Activated CD4-positive, alpha-beta T cell treated with anti-CD3 and anti-CD28 coated beads, Interleukin-2, amount 50 U/mL, for 16 hours (primary cell): ENCODE measurements at regions not wholly inside any gene's neighbourhood (a gene's known extent, or its start where the extent isn't known, plus 50 kb on each side); places are given as distances from the start of the nearest gene placed in this dataset.
A peak's percentile ranks its signal among the peaks of the same experiment; 100 is the strongest.

Experiments used
- DNase-seq: peaks from one replicate; pipeline ENCODE4 v3.0.0-alpha.2; 2020

- DNase-seq, result no peak
These were observed 331.5 kb upstream of the NPVF start for GRCh38 chr7:25559581-25560367.

- no peak for DNase-seq
These were observed 334.4 kb upstream of the NPVF start for GRCh38 chr7:25562673-25563182.

- DNase-seq, result no peak
These were observed 336.7 kb upstream of the NPVF start for GRCh38 chr7:25565002-25565401.

GRCh38 chr7:25565949-25566348 is 337.7 kb upstream of the NPVF start:
- peak; percentile 62 for DNase-seq

GRCh38 chr7:25567430-25567829 is 339.1 kb upstream of the NPVF start:
- DNase-seq, result no peak

GRCh38 chr7:25569765-25570164 is 341.5 kb upstream of the NPVF start:
- peak; percentile 1 for DNase-seq

- DNase-seq, result no peak
These were observed 344.1 kb upstream of the NPVF start for GRCh38 chr7:25572423-25572822.

- DNase-seq, result no peak
These were observed 346.5 kb upstream of the NPVF start for GRCh38 chr7:25574828-25575227.

GRCh38 chr7:25575634-25576033 is 347.3 kb upstream of the NPVF start:
- no peak for DNase-seq

- DNase-seq, result no peak
These were observed 350.9 kb upstream of the NPVF start for GRCh38 chr7:25578991-25579777.

- DNase-seq, result no peak
These were observed 351.4 kb upstream of the NPVF start for GRCh38 chr7:25579778-25580075.

- no peak for DNase-seq
These were observed 351.9 kb upstream of the NPVF start for GRCh38 chr7:25580141-25580540.

GRCh38 chr7:25583621-25584020 is 355.3 kb upstream of the NPVF start:
- no peak for DNase-seq

- no peak for DNase-seq
These were observed 356.0 kb upstream of the NPVF start for GRCh38 chr7:25584112-25584938.

- no peak for DNase-seq
These were observed 358.2 kb upstream of the NPVF start for GRCh38 chr7:25586513-25586912.

GRCh38 chr7:25594122-25594521 is 365.8 kb upstream of the NPVF start:
- no peak for DNase-seq

- DNase-seq, result no peak
These were observed 366.4 kb upstream of the NPVF start for GRCh38 chr7:25594728-25595127.

GRCh38 chr7:25595996-25596395 is 367.7 kb upstream of the NPVF start:
- DNase-seq, result no peak

- no peak for DNase-seq
These were observed 368.2 kb upstream of the NPVF start for GRCh38 chr7:25596443-25596842.

GRCh38 chr7:25597946-25598345 is 369.7 kb upstream of the NPVF start:
- DNase-seq, result peak; percentile 40

- no peak for DNase-seq
These were observed 370.5 kb upstream of the NPVF start for GRCh38 chr7:25598765-25599164.

- DNase-seq, result no peak
These were observed 372.1 kb upstream of the NPVF start for GRCh38 chr7:25600262-25600920.
